ENCODE measurements at regions not wholly inside any gene's neighbourhood (a gene's known extent, or its start where the extent isn't known, plus 50 kb on each side); places are given as distances from the start of the nearest gene placed in this dataset.

- intact Hi-C loops (cut with micrococcal nuclease) = no loop called here
- Mint-ChIP-seq H3K27me3 (ENCODE audit: low read depth in 3 of 3) (peaks cover 2 to 11% (median 2%) of the 10 kb centered on the region in 3 donors), H3K9me3 (peaks cover 0 to 6% (median 2%) of the 10 kb centered on the region in 7 donors), H3K4me1 (no peaks in the 10 kb centered on the region), H3K27ac (no peak overlapping the region), H3K36me3 (no peaks in the 10 kb centered on the region), H3K4me3 (no peak overlapping the region)
- WGBS (ENCODE audit: insufficient coverage) = no CpG with 5 or more reads among the region's 4 CpGs
- TF ChIP-seq CTCF (IDR thresholded peaks at IDR 0.05) = no peak
- H3K9me3 ChIP-seq (replicated peaks in 1 of 2; ENCODE audit: control insufficient read depth in 1 of 2, insufficient read depth in 1 of 2, low read length in 2 of 2) = no peaks in the 10 kb centered on the region
- no peaks in the 10 kb centered on the region for H3K4me1 ChIP-seq (ENCODE audit: control insufficient read depth in 1 of 2, insufficient read depth in 2 of 2, low read length in 2 of 2)
- H3K36me3 ChIP-seq (replicated peaks in 1 of 2; ENCODE audit: control insufficient read depth in 1 of 2, insufficient read depth in 2 of 2, low read length in 2 of 2) = no peaks in the 10 kb centered on the region
- H3K27me3 ChIP-seq (ENCODE audit: control insufficient read depth in 2 of 2, insufficient read depth in 2 of 2, low read length in 2 of 2) = no peaks in the 10 kb centered on the region
- H2AFZ ChIP-seq (ENCODE audit: insufficient read depth, low read depth, low read length, poor library complexity, severe bottlenecking) = no peak overlapping the region
- H3K4me3 ChIP-seq (replicated peaks in 1 of 3; ENCODE audit: low read depth in 2 of 3, low read length in 3 of 3) = no peak overlapping the region
- H3K79me2 ChIP-seq (ENCODE audit: insufficient read depth, low read length) = no peaks in the 10 kb centered on the region
- no peak overlapping the region for H3K4me2 ChIP-seq (replicated peaks; ENCODE audit: extremely low read depth, low read length, poor library complexity, severe bottlenecking)
- no peak overlapping the region for H3K9ac ChIP-seq (ENCODE audit: insufficient read depth, low read length, poor library complexity, severe bottlenecking)
- H4K20me1 ChIP-seq (ENCODE audit: insufficient read depth, low read length) = no peaks in the 10 kb centered on the region
- H3K27ac ChIP-seq (ENCODE audit: low read depth in 1 of 2, low read length in 2 of 2) = no peak overlapping the region
- no peak for DNase-seq
Observed at GRCh38 chr6:165862813-165863212, 199.8 kb upstream of the PDE10A start.

GRCh38 chr6:165861226-165861625 lies 198.2 kb upstream of the PDE10A start:
- WGBS (ENCODE audit: insufficient coverage) = 69% methylated on average over 6 of the region's 6 CpGs
- Histone ChIP-seq H3K4me2 (replicated peaks; ENCODE audit: extremely low read depth, low read length, poor library complexity, severe bottlenecking) (no peak overlapping the region), H3K4me3 (replicated peaks in 1 of 3; ENCODE audit: low read depth in 2 of 3, low read length in 3 of 3) (no peak overlapping the region), H3K36me3 (replicated peaks in 1 of 2; ENCODE audit: control insufficient read depth in 1 of 2, insufficient read depth in 2 of 2, low read length in 2 of 2) (no peaks in the 10 kb centered on the region), H4K20me1 (ENCODE audit: insufficient read depth, low read length) (no peaks in the 10 kb centered on the region), H3K27me3 (ENCODE audit: control insufficient read depth in 2 of 2, insufficient read depth in 2 of 2, low read length in 2 of 2) (peaks cover 0 to 5% of the 10 kb centered on the region in 2 donors), H3K27ac (ENCODE audit: low read depth in 1 of 2, low read length in 2 of 2) (no peak overlapping the region), H3K9ac (ENCODE audit: insufficient read depth, low read length, poor library complexity, severe bottlenecking) (no peak overlapping the region), H3K4me1 (ENCODE audit: control insufficient read depth in 1 of 2, insufficient read depth in 2 of 2, low read length in 2 of 2) (no peaks in the 10 kb centered on the region), H2AFZ (ENCODE audit: insufficient read depth, low read depth, low read length, poor library complexity, severe bottlenecking) (no peak overlapping the region), H3K9me3 (replicated peaks in 1 of 2; ENCODE audit: control insufficient read depth in 1 of 2, insufficient read depth in 1 of 2, low read length in 2 of 2) (no peaks in the 10 kb centered on the region), H3K79me2 (ENCODE audit: insufficient read depth, low read length) (no peaks in the 10 kb centered on the region)
- DNase-seq = no peak
- Mint-ChIP-seq H3K4me3 (no peak overlapping the region), H3K36me3 (no peaks in the 10 kb centered on the region), H3K27me3 (ENCODE audit: low read depth in 3 of 3) (peaks cover 3 to 15% (median 4%) of the 10 kb centered on the region in 3 donors), H3K27ac (no peak overlapping the region), H3K4me1 (no peaks in the 10 kb centered on the region), H3K9me3 (peaks cover 0 to 4% (median 1%) of the 10 kb centered on the region in 7 donors)
- TF ChIP-seq CTCF (IDR thresholded peaks at IDR 0.05) = no peak
- intact Hi-C loops (cut with micrococcal nuclease) = no loop called here
